GM12878 (cell line): ENCODE measurements at regions not wholly inside any gene's neighbourhood (a gene's known extent, or its start where the extent isn't known, plus 50 kb on each side); places are given as distances from the start of the nearest gene placed in this dataset.

Experiments
- ATF7 ChIP-seq: fragments of 450-650 bp; IDR thresholded peaks from 2 replicates; pipeline ENCODE4 v1.6.1; 2016; ENCODE audit warnings: low read depth, mild to moderate bottlenecking
- CREM ChIP-seq: IDR thresholded peaks from 2 replicates; pipeline ENCODE4 v1.6.1; 2014; ENCODE audit warnings: antibody characterized with exemption, low read depth
- EP300 ChIP-seq, 2 experiments: fragments of 150-350 bp in 1 of 2; IDR thresholded peaks; 2 replicates each; pipeline ENCODE4 v1.6.1; 2011 to 2012; ENCODE audit warnings: low read depth in 2 of 2, low read length in 2 of 2, borderline replicate concordance in 1 of 2, improper control_type of control experiment in 1 of 2, inconsistent platforms in 1 of 2; ENCODE audit not compliant: control insufficient read depth in 1 of 2
- FOXK2 ChIP-seq: fragments of 450-650 bp; IDR thresholded peaks from 2 replicates; pipeline ENCODE4 v1.6.1; 2017; ENCODE audit warnings: mild to moderate bottlenecking, moderate library complexity
- FOXM1 ChIP-seq: IDR thresholded peaks from 2 replicates; pipeline ENCODE4 v1.6.1; 2012; ENCODE audit warnings: low read depth, mild to moderate bottlenecking, inconsistent platforms, low read length, moderate library complexity
- HDGF ChIP-seq: fragments of 450-650 bp; IDR thresholded peaks from 2 replicates; pipeline ENCODE4 v1.6.1; 2016; ENCODE audit warnings: antibody characterized with exemption
- MXI1 ChIP-seq: fragments of 150-350 bp; IDR thresholded peaks from 2 replicates; pipeline ENCODE4 v1.6.1; 2011; ENCODE audit warnings: low read depth, mild to moderate bottlenecking, inconsistent platforms, low read length, improper control_type of control experiment
- NR2F1 ChIP-seq: fragments of 450-650 bp; conservative IDR thresholded peaks from 2 replicates; pipeline ENCODE4 v1.6.1; 2017; ENCODE audit warnings: mild to moderate bottlenecking
- POLR2AphosphoS2 ChIP-seq: IDR thresholded peaks from 2 replicates; pipeline ENCODE4 v1.6.1; 2011; ENCODE audit warnings: low read depth, mild to moderate bottlenecking, low read length, improper control_type of control experiment, moderate library complexity
- SREBF2 ChIP-seq: IDR thresholded peaks from 2 replicates; pipeline ENCODE4 v1.6.1; 2012; ENCODE audit warnings: mild to moderate bottlenecking, low read length
- SRF ChIP-seq, 2 experiments: IDR thresholded peaks; 2 replicates each; pipeline ENCODE4 v1.6.1; 2011; ENCODE audit warnings: low read depth in 2 of 2, low read length in 2 of 2, mild to moderate bottlenecking in 1 of 2, moderate library complexity in 1 of 2
- TARDBP ChIP-seq: IDR thresholded peaks from 2 replicates; pipeline ENCODE4 v1.6.1; 2016; ENCODE audit warnings: borderline replicate concordance
- ZBED1 ChIP-seq: IDR thresholded peaks from 2 replicates; pipeline ENCODE4 v1.6.1; 2016; ENCODE audit warnings: borderline replicate concordance
- ZNF24 ChIP-seq: fragments of 450-650 bp; IDR thresholded peaks from 2 replicates; pipeline ENCODE4 v1.6.1; 2017; ENCODE audit warnings: antibody characterized with exemption, mild to moderate bottlenecking
- TF ChIP-seq, protein P1 (sequence below): fragments of 450-650 bp; IDR thresholded peaks from 2 replicates; pipeline ENCODE4 v1.6.1; 2016; ENCODE audit warnings: mild to moderate bottlenecking
- TF ChIP-seq, protein P2 (sequence below): IDR thresholded peaks from 2 replicates; pipeline ENCODE4 v1.6.1; 2011; ENCODE audit warnings: borderline replicate concordance, low read depth, mild to moderate bottlenecking, moderate library complexity, mixed read lengths, low read length; ENCODE audit not compliant: insufficient read depth; ENCODE audit errors: extremely low read length
- TF ChIP-seq, protein P3 (sequence below): IDR thresholded peaks from 2 replicates; pipeline ENCODE4 v1.6.1; 2012; ENCODE audit warnings: low read depth, low read length, improper control_type of control experiment
- TF ChIP-seq, protein P4 (sequence below): fragments of 450-650 bp; IDR thresholded peaks from 2 replicates; pipeline ENCODE4 v1.6.1; 2017; ENCODE audit warnings: mild to moderate bottlenecking, moderate library complexity
- TF ChIP-seq, protein P5 (sequence below): fragments of 450-650 bp; formaldehyde crosslinking; IDR thresholded peaks from 2 replicates; pipeline ENCODE4 v1.4.0; 2020; ENCODE audit warnings: mild to moderate bottlenecking, moderate library complexity

DNA sequence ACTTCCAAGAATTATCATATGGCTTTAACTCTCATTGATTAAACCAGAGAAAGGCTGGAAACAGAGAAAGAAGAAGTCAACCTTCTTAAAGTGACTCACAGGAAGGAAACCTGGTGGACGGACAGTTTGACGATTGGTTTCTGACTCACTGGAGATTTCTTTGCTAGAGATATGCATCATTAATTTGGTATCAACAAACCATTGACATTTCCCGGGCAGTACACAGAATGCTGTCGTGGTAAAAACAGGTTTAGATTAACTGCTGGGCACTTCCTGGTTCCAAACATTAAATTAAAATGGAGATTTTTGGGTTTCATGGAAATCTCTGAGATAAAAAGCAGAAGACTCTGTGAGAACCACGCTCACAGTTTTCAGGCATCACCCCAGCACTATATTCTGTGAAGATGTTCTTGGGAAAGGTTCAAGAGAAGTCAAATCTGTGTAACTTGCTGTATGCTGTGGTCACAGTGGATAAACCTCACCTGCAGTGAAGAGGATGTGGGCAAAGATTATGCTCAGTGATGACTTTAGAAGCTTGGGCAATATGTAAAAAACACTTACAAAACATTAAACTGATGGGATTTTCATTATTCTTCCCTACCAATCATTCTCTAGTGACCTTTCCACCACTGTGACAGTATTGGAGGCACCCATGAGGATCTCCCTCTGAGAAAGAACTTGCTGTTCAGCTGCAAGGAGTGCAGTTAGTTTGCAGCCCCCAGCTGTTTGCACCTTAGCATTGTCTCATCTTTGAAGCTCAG, 61.1 kb upstream of the CD44 start (continued):
- TF ChIP-seq, protein P1, sequence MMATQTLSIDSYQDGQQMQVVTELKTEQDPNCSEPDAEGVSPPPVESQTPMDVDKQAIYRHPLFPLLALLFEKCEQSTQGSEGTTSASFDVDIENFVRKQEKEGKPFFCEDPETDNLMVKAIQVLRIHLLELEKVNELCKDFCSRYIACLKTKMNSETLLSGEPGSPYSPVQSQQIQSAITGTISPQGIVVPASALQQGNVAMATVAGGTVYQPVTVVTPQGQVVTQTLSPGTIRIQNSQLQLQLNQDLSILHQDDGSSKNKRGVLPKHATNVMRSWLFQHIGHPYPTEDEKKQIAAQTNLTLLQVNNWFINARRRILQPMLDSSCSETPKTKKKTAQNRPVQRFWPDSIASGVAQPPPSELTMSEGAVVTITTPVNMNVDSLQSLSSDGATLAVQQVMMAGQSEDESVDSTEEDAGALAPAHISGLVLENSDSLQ = peak; percentile 66
- TF ChIP-seq FOXM1 (peak; percentile 88), EP300 (IDR thresholded peaks at IDR 0.05; ENCODE audit: borderline replicate concordance in 1 of 2, control insufficient read depth in 1 of 2, low read depth in 2 of 2, low read length in 2 of 2) (no peak; a peak in 1 of 4 replicates), SRF (IDR thresholded peaks at IDR 0.05; ENCODE audit: low read depth in 2 of 2, low read length in 2 of 2) (no peak), NR2F1 (0 out of 2 replicates have a peak, but pooled peaks have one; percentile 23), POLR2AphosphoS2 (no peak), ZNF24 (no peak), ATF7 (no peak), SREBF2 (no peak), TARDBP (no peak), CREM (peak; percentile 65), FOXK2 (no peak), ZBED1 (0 out of 2 replicates have a peak, but pooled peaks have one; percentile 35), HDGF (no peak), MXI1 (no peak)
- TF ChIP-seq, protein P2, sequence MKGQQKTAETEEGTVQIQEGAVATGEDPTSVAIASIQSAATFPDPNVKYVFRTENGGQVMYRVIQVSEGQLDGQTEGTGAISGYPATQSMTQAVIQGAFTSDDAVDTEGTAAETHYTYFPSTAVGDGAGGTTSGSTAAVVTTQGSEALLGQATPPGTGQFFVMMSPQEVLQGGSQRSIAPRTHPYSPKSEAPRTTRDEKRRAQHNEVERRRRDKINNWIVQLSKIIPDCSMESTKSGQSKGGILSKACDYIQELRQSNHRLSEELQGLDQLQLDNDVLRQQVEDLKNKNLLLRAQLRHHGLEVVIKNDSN = no peak
- TF ChIP-seq, protein P3, sequence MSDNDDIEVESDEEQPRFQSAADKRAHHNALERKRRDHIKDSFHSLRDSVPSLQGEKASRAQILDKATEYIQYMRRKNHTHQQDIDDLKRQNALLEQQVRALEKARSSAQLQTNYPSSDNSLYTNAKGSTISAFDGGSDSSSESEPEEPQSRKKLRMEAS = no peak
- TF ChIP-seq, protein P4, sequence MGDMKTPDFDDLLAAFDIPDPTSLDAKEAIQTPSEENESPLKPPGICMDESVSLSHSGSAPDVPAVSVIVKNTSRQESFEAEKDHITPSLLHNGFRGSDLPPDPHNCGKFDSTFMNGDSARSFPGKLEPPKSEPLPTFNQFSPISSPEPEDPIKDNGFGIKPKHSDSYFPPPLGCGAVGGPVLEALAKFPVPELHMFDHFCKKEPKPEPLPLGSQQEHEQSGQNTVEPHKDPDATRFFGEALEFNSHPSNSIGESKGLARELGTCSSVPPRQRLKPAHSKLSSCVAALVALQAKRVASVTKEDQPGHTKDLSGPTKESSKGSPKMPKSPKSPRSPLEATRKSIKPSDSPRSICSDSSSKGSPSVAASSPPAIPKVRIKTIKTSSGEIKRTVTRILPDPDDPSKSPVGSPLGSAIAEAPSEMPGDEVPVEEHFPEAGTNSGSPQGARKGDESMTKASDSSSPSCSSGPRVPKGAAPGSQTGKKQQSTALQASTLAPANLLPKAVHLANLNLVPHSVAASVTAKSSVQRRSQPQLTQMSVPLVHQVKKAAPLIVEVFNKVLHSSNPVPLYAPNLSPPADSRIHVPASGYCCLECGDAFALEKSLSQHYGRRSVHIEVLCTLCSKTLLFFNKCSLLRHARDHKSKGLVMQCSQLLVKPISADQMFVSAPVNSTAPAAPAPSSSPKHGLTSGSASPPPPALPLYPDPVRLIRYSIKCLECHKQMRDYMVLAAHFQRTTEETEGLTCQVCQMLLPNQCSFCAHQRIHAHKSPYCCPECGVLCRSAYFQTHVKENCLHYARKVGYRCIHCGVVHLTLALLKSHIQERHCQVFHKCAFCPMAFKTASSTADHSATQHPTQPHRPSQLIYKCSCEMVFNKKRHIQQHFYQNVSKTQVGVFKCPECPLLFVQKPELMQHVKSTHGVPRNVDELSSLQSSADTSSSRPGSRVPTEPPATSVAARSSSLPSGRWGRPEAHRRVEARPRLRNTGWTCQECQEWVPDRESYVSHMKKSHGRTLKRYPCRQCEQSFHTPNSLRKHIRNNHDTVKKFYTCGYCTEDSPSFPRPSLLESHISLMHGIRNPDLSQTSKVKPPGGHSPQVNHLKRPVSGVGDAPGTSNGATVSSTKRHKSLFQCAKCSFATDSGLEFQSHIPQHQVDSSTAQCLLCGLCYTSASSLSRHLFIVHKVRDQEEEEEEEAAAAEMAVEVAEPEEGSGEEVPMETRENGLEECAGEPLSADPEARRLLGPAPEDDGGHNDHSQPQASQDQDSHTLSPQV = no peak
- TF ChIP-seq, protein P5, sequence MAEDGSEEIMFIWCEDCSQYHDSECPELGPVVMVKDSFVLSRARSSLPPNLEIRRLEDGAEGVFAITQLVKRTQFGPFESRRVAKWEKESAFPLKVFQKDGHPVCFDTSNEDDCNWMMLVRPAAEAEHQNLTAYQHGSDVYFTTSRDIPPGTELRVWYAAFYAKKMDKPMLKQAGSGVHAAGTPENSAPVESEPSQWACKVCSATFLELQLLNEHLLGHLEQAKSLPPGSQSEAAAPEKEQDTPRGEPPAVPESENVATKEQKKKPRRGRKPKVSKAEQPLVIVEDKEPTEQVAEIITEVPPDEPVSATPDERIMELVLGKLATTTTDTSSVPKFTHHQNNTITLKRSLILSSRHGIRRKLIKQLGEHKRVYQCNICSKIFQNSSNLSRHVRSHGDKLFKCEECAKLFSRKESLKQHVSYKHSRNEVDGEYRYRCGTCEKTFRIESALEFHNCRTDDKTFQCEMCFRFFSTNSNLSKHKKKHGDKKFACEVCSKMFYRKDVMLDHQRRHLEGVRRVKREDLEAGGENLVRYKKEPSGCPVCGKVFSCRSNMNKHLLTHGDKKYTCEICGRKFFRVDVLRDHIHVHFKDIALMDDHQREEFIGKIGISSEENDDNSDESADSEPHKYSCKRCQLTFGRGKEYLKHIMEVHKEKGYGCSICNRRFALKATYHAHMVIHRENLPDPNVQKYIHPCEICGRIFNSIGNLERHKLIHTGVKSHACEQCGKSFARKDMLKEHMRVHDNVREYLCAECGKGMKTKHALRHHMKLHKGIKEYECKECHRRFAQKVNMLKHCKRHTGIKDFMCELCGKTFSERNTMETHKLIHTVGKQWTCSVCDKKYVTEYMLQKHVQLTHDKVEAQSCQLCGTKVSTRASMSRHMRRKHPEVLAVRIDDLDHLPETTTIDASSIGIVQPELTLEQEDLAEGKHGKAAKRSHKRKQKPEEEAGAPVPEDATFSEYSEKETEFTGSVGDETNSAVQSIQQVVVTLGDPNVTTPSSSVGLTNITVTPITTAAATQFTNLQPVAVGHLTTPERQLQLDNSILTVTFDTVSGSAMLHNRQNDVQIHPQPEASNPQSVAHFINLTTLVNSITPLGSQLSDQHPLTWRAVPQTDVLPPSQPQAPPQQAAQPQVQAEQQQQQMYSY = no peak
